Mesenchymal stem cell (in vitro differentiated cells and primary cell): ENCODE measurements at regions not wholly inside any gene's neighbourhood (a gene's known extent, or its start where the extent isn't known, plus 50 kb on each side); places are given as distances from the start of the nearest gene placed in this dataset.
A peak's percentile ranks its signal among the peaks of the same experiment; 100 is the strongest.

Experiments
- DNase-seq: peaks from one replicate; pipeline ENCODE4 v3.0.0-alpha.2; 2013
- H2AFZ ChIP-seq: one replicate; pipeline ENCODE4 v1.6.1; 2013; ENCODE audit warnings: low read depth, mild to moderate bottlenecking, control low read depth, inconsistent platforms, low read length, moderate library complexity
- H2AK5ac ChIP-seq: 2 replicates; pipeline ENCODE4 v1.6.1; 2013; ENCODE audit warnings: low read length, moderate library complexity, mild to moderate bottlenecking, inconsistent platforms; ENCODE audit not compliant: severe bottlenecking
- H2BK120ac ChIP-seq: one replicate; pipeline ENCODE4 v1.6.1; 2013; ENCODE audit warnings: low read depth, mild to moderate bottlenecking, inconsistent platforms, low read length, moderate library complexity
- H2BK12ac ChIP-seq, 2 experiments: one replicate each; pipeline ENCODE4 v1.6.1; 2013; ENCODE audit warnings: inconsistent platforms in 2 of 2, low read length in 2 of 2, mild to moderate bottlenecking in 2 of 2, moderate library complexity in 2 of 2, control low read depth in 1 of 2
- H2BK15ac ChIP-seq: one replicate; pipeline ENCODE4 v1.6.1; 2013; ENCODE audit warnings: mild to moderate bottlenecking, low read depth, inconsistent platforms; ENCODE audit not compliant: poor library complexity, severe bottlenecking
- H2BK5ac ChIP-seq: 2 replicates; pipeline ENCODE4 v1.6.1; 2013; ENCODE audit warnings: low read depth, mild to moderate bottlenecking, low read length, control low read depth, inconsistent platforms; ENCODE audit not compliant: poor library complexity, severe bottlenecking
- H3K14ac ChIP-seq, 2 experiments: one replicate each; pipeline ENCODE4 v1.6.1; 2013; ENCODE audit warnings: inconsistent platforms in 2 of 2, low read length in 2 of 2, control low read depth in 1 of 2, mild to moderate bottlenecking in 1 of 2, moderate library complexity in 1 of 2
- H3K18ac ChIP-seq, 2 experiments: one replicate each; pipeline ENCODE4 v1.6.1; 2013; ENCODE audit warnings: inconsistent platforms in 2 of 2, low read length in 2 of 2, control low read depth in 1 of 2, low read depth in 1 of 2, mild to moderate bottlenecking in 1 of 2
- H3K23ac ChIP-seq, 2 experiments: one replicate each; pipeline ENCODE4 v1.6.1; 2013; ENCODE audit warnings: inconsistent platforms in 2 of 2, low read length in 2 of 2, mild to moderate bottlenecking in 2 of 2, moderate library complexity in 2 of 2, control low read depth in 1 of 2
- H3K27ac ChIP-seq: 2 replicates; pipeline ENCODE4 v1.5.1; 2013; ENCODE audit warnings: mild to moderate bottlenecking, moderate library complexity, low read length, control low read depth, inconsistent platforms; ENCODE audit not compliant: poor library complexity, severe bottlenecking
- H3K27me3 ChIP-seq, 2 experiments: 2 replicates each; pipeline versions ENCODE4 v1.6.1 to v1.7.0; 2013; ENCODE audit warnings: low read length in 2 of 2, mild to moderate bottlenecking in 2 of 2, moderate library complexity in 2 of 2, control low read depth in 1 of 2, inconsistent platforms in 1 of 2; ENCODE audit not compliant: control insufficient read depth in 1 of 2, insufficient read depth in 1 of 2
- H3K36me3 ChIP-seq, 2 experiments: 2 replicates each; pipeline versions ENCODE4 v1.6.1 to v1.7.0; 2013; ENCODE audit warnings: low read length in 2 of 2, control low read depth in 1 of 2, inconsistent platforms in 1 of 2, low read depth in 1 of 2, mild to moderate bottlenecking in 1 of 2; ENCODE audit not compliant: insufficient read depth in 2 of 2, control insufficient read depth in 1 of 2
- H3K4ac ChIP-seq, 2 experiments: one replicate each; pipeline ENCODE4 v1.6.1; 2013; ENCODE audit warnings: inconsistent platforms in 2 of 2, low read length in 2 of 2, mild to moderate bottlenecking in 2 of 2, moderate library complexity in 2 of 2, control low read depth in 1 of 2, low read depth in 1 of 2
- H3K4me1 ChIP-seq: 2 replicates; pipeline ENCODE4 v1.6.1; 2013; ENCODE audit warnings: low read depth, low read length, control low read depth; ENCODE audit not compliant: control insufficient read depth, insufficient read depth
- H3K4me2 ChIP-seq: 2 replicates; pipeline ENCODE4 v1.6.1; 2013; ENCODE audit warnings: low read length, mild to moderate bottlenecking, inconsistent platforms; ENCODE audit not compliant: poor library complexity, severe bottlenecking
- H3K4me3 ChIP-seq, 2 experiments: 2 replicates each; pipeline versions ENCODE4 v1.5.1 to v1.7.0; 2013; ENCODE audit warnings: low read length in 2 of 2, mild to moderate bottlenecking in 2 of 2, control low read depth in 1 of 2, low read depth in 1 of 2; ENCODE audit not compliant: insufficient read depth in 1 of 2
- H3K79me1 ChIP-seq: replicated peaks from 2 replicates; pipeline ENCODE4 v1.6.1; 2013; ENCODE audit warnings: mild to moderate bottlenecking, control low read depth, low read length, inconsistent platforms; ENCODE audit not compliant: poor library complexity, severe bottlenecking
- H3K9ac ChIP-seq: 2 replicates; pipeline ENCODE4 v1.7.0; 2013; ENCODE audit warnings: mild to moderate bottlenecking, low read length, moderate library complexity
- H3K9me3 ChIP-seq: 2 replicates; pipeline ENCODE4 v1.7.0; 2013; ENCODE audit warnings: mild to moderate bottlenecking, low read length; ENCODE audit not compliant: control insufficient read depth
- H4K8ac ChIP-seq: one replicate; pipeline ENCODE4 v1.6.1; 2013; ENCODE audit warnings: inconsistent platforms, mild to moderate bottlenecking, low read length, moderate library complexity
- H4K91ac ChIP-seq: one replicate; pipeline ENCODE4 v1.6.1; 2013; ENCODE audit warnings: mild to moderate bottlenecking, low read length, inconsistent platforms
- WGBS: methylation state at CpG from one replicate; pipeline ENCODE4 v1.1.7; 2013; ENCODE audit warnings: mixed read lengths; 5-methylcytosine and 5-hydroxymethylcytosine counted together

DNA sequence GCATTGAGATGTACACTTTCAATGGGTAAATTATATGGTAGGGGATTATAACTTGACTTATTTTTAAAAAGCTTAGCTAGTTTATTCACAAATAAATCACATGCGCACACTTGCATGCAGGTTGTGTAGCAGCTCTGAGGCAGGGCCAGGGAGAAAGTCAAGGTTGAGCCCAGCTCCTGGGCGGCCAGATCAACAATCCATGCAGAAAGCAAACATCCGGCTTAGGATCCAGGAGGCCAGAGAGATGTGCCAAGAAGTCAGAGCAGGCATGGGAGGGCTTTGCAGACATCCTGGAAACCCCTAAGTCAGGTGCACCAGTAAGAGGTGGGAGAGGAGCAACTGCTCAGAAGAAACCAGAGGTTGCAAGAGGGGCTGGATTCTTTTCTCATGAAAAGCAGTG lies 186.5 kb downstream of the AXIN2 start:
- no peak for DNase-seq
- Histone ChIP-seq H2BK5ac (no peak overlapping the region), H2AK5ac (no peak overlapping the region), H3K27me3 (peaks cover 0 to 12% of the 10 kb centered on the region in 2 experiments), H3K4ac (no peak overlapping the region), H3K9me3 (no peaks in the 10 kb centered on the region), H3K23ac (no peak overlapping the region), H4K91ac (no peak overlapping the region), H3K14ac (no peak overlapping the region), H3K9ac (no peak overlapping the region), H2AFZ (no peak overlapping the region), H2BK12ac (no peak overlapping the region), H3K4me2 (no peak overlapping the region), H3K4me3 (no peak overlapping the region), H2BK15ac (no peak overlapping the region), H3K79me1 (no peaks in the 10 kb centered on the region), H3K36me3 (no peaks in the 10 kb centered on the region), H2BK120ac (no peak overlapping the region), H3K27ac (no peak overlapping the region), H3K18ac (no peak overlapping the region), H3K4me1 (no peaks in the 10 kb centered on the region), H4K8ac (no peak overlapping the region)
- WGBS, result 93% methylated on average over 3 of the region's 3 CpGs

DNA sequence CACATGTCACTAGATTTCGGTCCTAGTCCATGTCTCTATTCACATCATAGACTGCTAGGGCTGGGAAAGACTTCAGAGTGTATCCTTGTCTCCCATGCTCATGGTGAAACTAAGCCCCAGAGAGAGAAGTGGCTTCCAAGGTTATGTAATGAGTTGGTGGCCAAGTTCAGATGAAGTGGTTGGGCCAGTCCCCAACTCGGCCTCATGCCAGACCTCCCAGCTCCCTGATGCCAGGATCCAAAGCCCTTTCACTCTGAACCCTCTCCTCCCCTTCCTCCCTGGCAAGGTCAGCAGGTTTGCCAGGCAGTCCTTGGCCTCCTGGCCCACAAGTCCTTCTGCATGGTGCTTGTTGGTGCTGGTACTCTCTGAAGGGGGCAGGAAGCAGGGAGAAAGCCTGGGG lies 189.7 kb downstream of the AXIN2 start:
- Histone ChIP-seq H2BK120ac (no peak overlapping the region), H3K18ac (no peak overlapping the region), H3K4me3 (no peak overlapping the region), H2BK5ac (no peak overlapping the region), H2AK5ac (no peak overlapping the region), H4K8ac (no peak overlapping the region), H3K4me2 (no peak overlapping the region), H3K4me1 (no peaks in the 10 kb centered on the region), H3K36me3 (no peaks in the 10 kb centered on the region), H3K23ac (no peak overlapping the region), H3K79me1 (no peaks in the 10 kb centered on the region), H4K91ac (no peak overlapping the region), H3K9me3 (no peaks in the 10 kb centered on the region), H2BK15ac (peak overlapping the region; percentile 26), H3K27me3 (peaks cover 0 to 18% of the 10 kb centered on the region in 2 experiments), H3K9ac (no peak overlapping the region), H3K4ac (no peak overlapping the region), H2BK12ac (no peak overlapping the region), H3K27ac (no peak overlapping the region), H3K14ac (no peak overlapping the region), H2AFZ (no peak overlapping the region)
- no peak for DNase-seq
- 78% methylated on average over 1 of the region's 2 CpGs for WGBS

DNA sequence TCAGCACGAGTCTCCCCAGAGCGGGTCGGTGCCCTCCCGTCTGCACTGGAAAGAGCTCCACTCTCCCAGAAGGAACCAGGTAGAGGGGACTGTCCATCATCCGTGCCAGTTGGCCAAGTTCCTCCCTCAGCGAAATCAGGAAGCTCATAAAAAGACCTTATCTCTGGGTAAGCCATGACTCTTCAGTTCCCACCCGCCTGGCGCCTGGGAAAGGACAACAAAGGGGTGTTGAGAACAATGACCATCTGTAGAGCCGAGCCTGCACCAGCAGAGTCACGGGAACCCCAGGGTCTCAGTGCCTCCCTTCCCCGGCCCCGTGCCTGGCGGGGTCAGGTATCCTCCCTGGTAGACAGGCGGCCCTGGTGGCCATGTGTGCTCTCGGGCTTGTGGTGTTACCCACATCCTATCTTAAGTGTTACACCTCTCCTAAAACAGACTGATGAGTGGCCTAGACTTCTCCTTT lies 190.7 kb downstream of the AXIN2 start:
- Histone ChIP-seq H4K8ac (no peak overlapping the region), H2AFZ (no peak overlapping the region), H3K18ac (no peak overlapping the region), H3K4me3 (no peak overlapping the region), H3K27me3 (peaks cover 0 to 18% of the 10 kb centered on the region in 2 experiments), H2BK15ac (no peak overlapping the region), H3K14ac (no peak overlapping the region), H3K79me1 (no peaks in the 10 kb centered on the region), H3K9ac (no peak overlapping the region), H3K27ac (no peak overlapping the region), H2BK120ac (no peak overlapping the region), H2BK12ac (no peak overlapping the region), H4K91ac (no peak overlapping the region), H2BK5ac (no peak overlapping the region), H3K23ac (no peak overlapping the region), H3K4ac (no peak overlapping the region), H3K36me3 (no peaks in the 10 kb centered on the region), H2AK5ac (no peak overlapping the region), H3K9me3 (no peaks in the 10 kb centered on the region), H3K4me1 (peaks cover 2% of the 10 kb centered on the region), H3K4me2 (no peak overlapping the region)
- 81% methylated on average over 15 of the region's 15 CpGs for WGBS
- no peak for DNase-seq

DNA sequence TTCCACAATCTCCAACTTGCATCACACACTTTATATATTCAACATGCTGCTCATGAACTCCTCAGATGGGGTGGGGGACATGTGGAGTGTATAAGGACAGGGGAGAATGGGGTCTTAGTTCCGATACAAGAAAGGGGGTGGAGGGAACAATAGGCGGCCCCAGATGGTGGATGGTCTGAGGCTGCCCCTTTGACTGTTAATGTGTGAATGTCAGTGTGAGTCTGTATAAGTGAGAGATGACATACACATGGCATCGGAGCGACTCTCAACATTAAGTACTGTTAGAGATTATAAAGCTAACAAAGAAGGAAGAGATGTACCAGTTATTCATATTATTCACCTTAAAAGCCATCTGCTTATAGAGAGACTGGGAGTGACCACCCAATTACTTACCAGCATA lies 193.1 kb downstream of the AXIN2 start:
- Histone ChIP-seq H3K27ac (no peak overlapping the region), H2AK5ac (no peak overlapping the region), H3K4me1 (peaks cover 3% of the 10 kb centered on the region)

More for the DNA sequence above, 193.1 kb downstream of the AXIN2 start:
- no peak for DNase-seq
- no peak overlapping the region for H2BK5ac ChIP-seq
- no peak overlapping the region for H2BK15ac ChIP-seq
- H2BK120ac ChIP-seq, result no peak overlapping the region
- H3K14ac ChIP-seq, result no peak overlapping the region
- WGBS, result 93% methylated on average over 2 of the region's 4 CpGs
- H4K8ac ChIP-seq, result no peak overlapping the region
- no peak overlapping the region for H4K91ac ChIP-seq
- peaks cover 9% of the 10 kb centered on the region for H3K9me3 ChIP-seq
- peaks cover 0 to 25% of the 10 kb centered on the region in 2 experiments for H3K27me3 ChIP-seq
- H3K4me3 ChIP-seq, result no peak overlapping the region
- no peaks in the 10 kb centered on the region for H3K36me3 ChIP-seq
- H3K23ac ChIP-seq, result no peak overlapping the region
- no peak overlapping the region for H2BK12ac ChIP-seq
- no peaks in the 10 kb centered on the region for H3K79me1 ChIP-seq
- no peak overlapping the region for H3K4ac ChIP-seq
- H3K18ac ChIP-seq, result no peak overlapping the region
- H3K4me2 ChIP-seq, result no peak overlapping the region
- H3K9ac ChIP-seq, result no peak overlapping the region
- no peak overlapping the region for H2AFZ ChIP-seq
